ENCODE measurements at regions not wholly inside any gene's neighbourhood (a gene's known extent, or its start where the extent isn't known, plus 50 kb on each side); places are given as distances from the start of the nearest gene placed in this dataset.

GRCh38 chr18:78241535-78242253 lies 737.9 kb upstream of the SALL3 start:
- POLR2A ChIA-PET = no interaction called here
- no peak for TF ChIP-seq CTCF (IDR thresholded peaks at IDR 0.05; ENCODE audit: control extremely low read depth, extremely low read depth, low read depth, missing control alignments)
- CTCF ChIA-PET = no interaction called here
- no peak for DNase-seq (ENCODE audit: extremely low spot score)

GRCh38 chr18:78242254-78242643 lies 737.4 kb upstream of the SALL3 start:
- ChIA-PET POLR2A (no interaction called here), CTCF (no interaction called here)
- TF ChIP-seq CTCF (IDR thresholded peaks at IDR 0.05; ENCODE audit: control extremely low read depth, extremely low read depth, low read depth, missing control alignments) = no peak
- DNase-seq (ENCODE audit: extremely low spot score) = no peak

- no peak for TF ChIP-seq CTCF (IDR thresholded peaks at IDR 0.05; ENCODE audit: control extremely low read depth, extremely low read depth, low read depth, missing control alignments)
- ChIA-PET CTCF (no interaction called here), POLR2A (no interaction called here)
- DNase-seq (ENCODE audit: extremely low spot score) = no peak
These were observed 736.8 kb upstream of the SALL3 start for GRCh38 chr18:78242806-78243205.

GRCh38 chr18:78244779-78245178 lies 734.8 kb upstream of the SALL3 start:
- ChIA-PET POLR2A (no interaction called here), CTCF (interaction anchor here (1.3 kb wide), 1 partner anchor 14 kb away, joined by 3 read pairs; no protein-coding TSS in a partner anchor)
- no peak for TF ChIP-seq CTCF (IDR thresholded peaks at IDR 0.05; ENCODE audit: control extremely low read depth, extremely low read depth, low read depth, missing control alignments)
- no peak for DNase-seq (ENCODE audit: extremely low spot score)

- POLR2A ChIA-PET = no interaction called here
- CTCF ChIA-PET = interaction anchor here (1.3 kb wide), 1 partner anchor 13 kb away, joined by 3 read pairs; no protein-coding TSS in a partner anchor
- no peak for TF ChIP-seq CTCF (IDR thresholded peaks at IDR 0.05; ENCODE audit: control extremely low read depth, extremely low read depth, low read depth, missing control alignments)
- DNase-seq (ENCODE audit: extremely low spot score) = no peak
These were observed 734.2 kb upstream of the SALL3 start for GRCh38 chr18:78245451-78245850.

GRCh38 chr18:78246050-78246449 lies 733.6 kb upstream of the SALL3 start:
- ChIA-PET POLR2A (no interaction called here), CTCF (interaction anchor here (1.3 kb wide), 1 partner anchor 13 kb away, joined by 3 read pairs; no protein-coding TSS in a partner anchor)
- no peak for DNase-seq (ENCODE audit: extremely low spot score)
- TF ChIP-seq CTCF (IDR thresholded peaks at IDR 0.05; ENCODE audit: control extremely low read depth, extremely low read depth, low read depth, missing control alignments) = no peak

Data from GM10248 (cell line).